SIG-M5 treated with dmso at 0.1 percent for 504 hours (cell line): ENCODE measurements at regions not wholly inside any gene's neighbourhood (a gene's known extent, or its start where the extent isn't known, plus 50 kb on each side); places are given as distances from the start of the nearest gene placed in this dataset.
"Not testable (repeated sequence)": the region's sequence is repeated elsewhere in the genome, so short reads cannot be mapped to it uniquely, and the experiment has no call there.

Experiments used
- DNase-seq: peaks from one replicate; lab custom pipeline; 2025; ENCODE audit not compliant: unreplicated experiment; lab: John Stamatoyannopoulos, UW

- DNase-seq, result no peak
Observed at GRCh38 chr2:146776596-146776995, 1068.2 kb upstream of the ACVR2A start.

- DNase-seq, result no peak
Observed at GRCh38 chr2:146771531-146771930, 1073.3 kb upstream of the ACVR2A start.

GRCh38 chr2:146764301-146764700 lies 1080.5 kb upstream of the ACVR2A start:
- DNase-seq, result no peak

GRCh38 chr2:146762786-146763185 lies 1082.0 kb upstream of the ACVR2A start:
- DNase-seq, result no peak

GRCh38 chr2:146754606-146755005 lies 1090.2 kb upstream of the ACVR2A start:
- DNase-seq, result no peak

GRCh38 chr2:146748046-146748445 lies 1096.8 kb upstream of the ACVR2A start:
- no peak for DNase-seq

GRCh38 chr2:146741260-146741659 lies 1103.6 kb upstream of the ACVR2A start:
- no peak for DNase-seq

GRCh38 chr2:146734821-146735190 lies 1110.0 kb upstream of the ACVR2A start:
- DNase-seq, result no peak

GRCh38 chr2:146734042-146734820 lies 1110.6 kb upstream of the ACVR2A start:
- DNase-seq, result peak; percentile 67

GRCh38 chr2:146730882-146731281 lies 1113.9 kb upstream of the ACVR2A start:
- no peak for DNase-seq

- DNase-seq, result no peak
Observed at GRCh38 chr2:146721486-146721885, 1123.3 kb upstream of the ACVR2A start.

GRCh38 chr2:146720170-146720569 lies 1124.7 kb upstream of the ACVR2A start:
- DNase-seq, result no peak

GRCh38 chr2:146716591-146716990 lies 1128.2 kb upstream of the ACVR2A start:
- DNase-seq, result no peak

GRCh38 chr2:146709004-146709403 lies 1135.8 kb upstream of the ACVR2A start:
- DNase-seq, result no peak

- no peak for DNase-seq
Observed at GRCh38 chr2:146701183-146701582, 1143.6 kb upstream of the ACVR2A start.

- no peak for DNase-seq
Observed at GRCh38 chr2:146697307-146697706, 1147.5 kb upstream of the ACVR2A start.

GRCh38 chr2:146696787-146697186 lies 1148.0 kb upstream of the ACVR2A start:
- not testable (repeated sequence) for DNase-seq

- DNase-seq, result no peak
Observed at GRCh38 chr2:146681991-146682390, 1162.8 kb upstream of the ACVR2A start.

GRCh38 chr2:146678516-146678915 lies 1166.3 kb upstream of the ACVR2A start:
- DNase-seq, result no peak

- no peak for DNase-seq
Observed at GRCh38 chr2:146677280-146677679, 1167.5 kb upstream of the ACVR2A start.

- no peak for DNase-seq
Observed at GRCh38 chr2:146669735-146670134, 1175.1 kb upstream of the ACVR2A start.

GRCh38 chr2:146666340-146666739 lies 1178.5 kb upstream of the ACVR2A start:
- DNase-seq, result no peak

- no peak for DNase-seq
Observed at GRCh38 chr2:146665800-146666199, 1179.0 kb upstream of the ACVR2A start.
